Hepatocyte (in vitro differentiated cells): ENCODE measurements at regions not wholly inside any gene's neighbourhood (a gene's known extent, or its start where the extent isn't known, plus 50 kb on each side); places are given as distances from the start of the nearest gene placed in this dataset.

Experiments
- DNase-seq: peaks from one replicate; pipeline ENCODE4 v3.0.0-alpha.2; 2016; ENCODE audit warnings: low spot score
- H2AFZ ChIP-seq: fragments of 200-600 bp; sonication (generic); 2 replicates; pipeline ENCODE4 v1.6.0; 2016; ENCODE audit warnings: antibody characterized with exemption, mild to moderate bottlenecking
- H3K27ac ChIP-seq: fragments of 200-600 bp; sonication (generic); 2 replicates; pipeline ENCODE4 v1.5.1; 2016; ENCODE audit warnings: mild to moderate bottlenecking
- H3K27me3 ChIP-seq: fragments of 200-600 bp; sonication (generic); 2 replicates; pipeline ENCODE4 v1.6.1; 2016
- H3K36me3 ChIP-seq: fragments of 200-600 bp; sonication (generic); replicated peaks from 2 replicates; pipeline ENCODE4 v1.5.1; 2016; ENCODE audit warnings: low read depth; ENCODE audit not compliant: insufficient read depth
- H3K4me1 ChIP-seq: fragments of 200-600 bp; sonication (generic); 2 replicates; pipeline ENCODE4 v1.5.1; 2016; ENCODE audit warnings: mild to moderate bottlenecking, moderate library complexity; ENCODE audit not compliant: insufficient read depth
- H3K4me2 ChIP-seq: fragments of 200-600 bp; sonication (generic); 2 replicates; pipeline ENCODE4 v1.6.0; 2016
- H3K4me3 ChIP-seq: fragments of 200-600 bp; sonication (generic); 2 replicates; pipeline ENCODE4 v1.5.1; 2016; ENCODE audit warnings: mild to moderate bottlenecking
- H3K79me2 ChIP-seq: fragments of 200-600 bp; sonication (generic); 2 replicates; pipeline ENCODE4 v1.6.0; 2017; ENCODE audit warnings: mild to moderate bottlenecking
- H3K9me2 ChIP-seq: fragments of 200-600 bp; sonication (generic); replicated peaks from 2 replicates; pipeline ENCODE4 v1.6.0; 2017; ENCODE audit warnings: mild to moderate bottlenecking; ENCODE audit not compliant: insufficient read depth
- H3K9me3 ChIP-seq: fragments of 200-600 bp; sonication (generic); 2 replicates; pipeline ENCODE4 v1.5.1; 2016; ENCODE audit warnings: low read depth, mild to moderate bottlenecking
- H4K20me1 ChIP-seq: fragments of 200-600 bp; sonication (generic); 2 replicates; pipeline ENCODE4 v1.6.0; 2016; ENCODE audit warnings: mild to moderate bottlenecking; ENCODE audit not compliant: insufficient read depth, poor library complexity, severe bottlenecking
- CTCF ChIP-seq: fragments of 200-600 bp; sonication (generic); IDR thresholded peaks from 2 replicates; pipeline ENCODE4 v1.5.1; 2016; ENCODE audit warnings: antibody characterized with exemption, mild to moderate bottlenecking; ENCODE audit not compliant: poor library complexity
- EZH2 ChIP-seq: fragments of 200-600 bp; sonication (generic); IDR thresholded peaks from 2 replicates; pipeline ENCODE4 v1.6.1; 2016; ENCODE audit warnings: antibody characterized with exemption, mild to moderate bottlenecking, borderline replicate concordance
- EZH2phosphoT487 ChIP-seq: fragments of 200-600 bp; sonication (generic); IDR thresholded peaks from one replicate; pipeline ENCODE4 v1.6.1; 2018; ENCODE audit warnings: antibody characterized with exemption, mild to moderate bottlenecking, low read depth, moderate library complexity; ENCODE audit not compliant: unreplicated experiment, severe bottlenecking
- WGBS: methylation state at CpG from one replicate; pipeline ENCODE4 v1.1.6; 2016; ENCODE audit warnings: low lambda C conversion rate; ENCODE audit errors: missing lambda C conversion rate; 5-methylcytosine and 5-hydroxymethylcytosine counted together

GRCh38 chr10:29114141-29114540 is 174.7 kb upstream of the LYZL1 start:
- 72% methylated on average over 7 of the region's 7 CpGs for WGBS
- no peak for TF ChIP-seq EZH2
- TF ChIP-seq EZH2phosphoT487, result no peak
- TF ChIP-seq CTCF, result no peak
- no peak overlapping the region for H3K4me3 ChIP-seq
- peaks cover 22% of the 10 kb centered on the region for H3K4me1 ChIP-seq
- no peak overlapping the region for H2AFZ ChIP-seq
- no peak for DNase-seq
- peaks cover 3% of the 10 kb centered on the region for H3K36me3 ChIP-seq
- H3K27me3 ChIP-seq, result no peaks in the 10 kb centered on the region
- no peak overlapping the region for H3K4me2 ChIP-seq
- H3K9me2 ChIP-seq, result no peaks in the 10 kb centered on the region
- H3K9me3 ChIP-seq, result no peaks in the 10 kb centered on the region
- H4K20me1 ChIP-seq, result no peaks in the 10 kb centered on the region
- H3K27ac ChIP-seq, result no peak overlapping the region
- no peaks in the 10 kb centered on the region for H3K79me2 ChIP-seq

GRCh38 chr10:29117781-29118180 is 171.1 kb upstream of the LYZL1 start:
- no peaks in the 10 kb centered on the region for H3K79me2 ChIP-seq
- H3K36me3 ChIP-seq, result peaks cover 3% of the 10 kb centered on the region

DNA sequence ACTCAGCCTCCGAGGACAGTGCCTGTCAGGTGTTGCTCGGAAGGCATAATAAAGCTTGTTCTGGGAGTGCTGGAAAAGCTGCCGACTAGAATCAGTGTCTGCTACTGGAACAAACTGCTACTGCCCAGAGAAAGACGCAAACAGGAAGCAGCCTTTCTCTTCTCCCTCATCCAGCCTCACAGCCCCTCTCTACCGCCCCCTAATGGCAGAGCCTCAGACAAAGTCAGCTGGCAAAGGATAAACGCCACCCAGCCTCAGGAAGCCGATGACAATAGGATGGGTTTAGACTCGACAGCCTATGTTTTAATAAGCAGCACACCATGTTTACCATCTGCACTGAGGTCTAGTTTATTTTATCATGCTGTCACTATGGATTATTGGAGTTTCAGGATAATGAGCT is 169.5 kb upstream of the LYZL1 start:
- H3K9me3 ChIP-seq, result no peaks in the 10 kb centered on the region
- peak; percentile 62 for DNase-seq
- H4K20me1 ChIP-seq, result no peaks in the 10 kb centered on the region
- peak overlapping the region; percentile 39 for H3K27ac ChIP-seq
- no peaks in the 10 kb centered on the region for H3K79me2 ChIP-seq
- H3K9me2 ChIP-seq, result no peaks in the 10 kb centered on the region
- no peak overlapping the region for H2AFZ ChIP-seq
- no peak overlapping the region for H3K4me2 ChIP-seq
- 55% methylated on average over 8 of the region's 8 CpGs for WGBS
- H3K36me3 ChIP-seq, result peaks cover 3% of the 10 kb centered on the region
- TF ChIP-seq CTCF (peak; percentile 48), EZH2phosphoT487 (no peak)
- no peaks in the 10 kb centered on the region for H3K27me3 ChIP-seq
- H3K4me1 ChIP-seq, result peaks cover 9% of the 10 kb centered on the region
- no peak overlapping the region for H3K4me3 ChIP-seq

More at GRCh38 chr10:29117781-29118180, 171.1 kb upstream of the LYZL1 start:
- Histone ChIP-seq H3K4me2 (no peak overlapping the region), H3K9me3 (no peaks in the 10 kb centered on the region), H3K27me3 (no peaks in the 10 kb centered on the region), H2AFZ (no peak overlapping the region), H3K4me3 (no peak overlapping the region), H3K4me1 (peaks cover 22% of the 10 kb centered on the region), H4K20me1 (no peaks in the 10 kb centered on the region), H3K27ac (no peak overlapping the region), H3K9me2 (no peaks in the 10 kb centered on the region)
- TF ChIP-seq CTCF (no peak), EZH2 (no peak), EZH2phosphoT487 (no peak)
- DNase-seq, result no peak

- H3K79me2 ChIP-seq, result no peaks in the 10 kb centered on the region
- TF ChIP-seq CTCF (no peak), EZH2 (no peak), EZH2phosphoT487 (no peak)
- DNase-seq, result peak; percentile 61
- no peaks in the 10 kb centered on the region for H4K20me1 ChIP-seq
- H3K27ac ChIP-seq, result peak overlapping the region; percentile 41
- H3K4me2 ChIP-seq, result no peak overlapping the region
- H3K9me3 ChIP-seq, result no peaks in the 10 kb centered on the region
- peaks cover 3% of the 10 kb centered on the region for H3K36me3 ChIP-seq
- H3K4me1 ChIP-seq, result peaks cover 9% of the 10 kb centered on the region
- H2AFZ ChIP-seq, result no peak overlapping the region
- WGBS, result 47% methylated on average over 3 of the region's 3 CpGs
- H3K4me3 ChIP-seq, result no peak overlapping the region
- no peaks in the 10 kb centered on the region for H3K27me3 ChIP-seq
- no peaks in the 10 kb centered on the region for H3K9me2 ChIP-seq
Measured at GRCh38 chr10:29120216-29120615, 168.7 kb upstream of the LYZL1 start.
